ENCODE measurements at regions not wholly inside any gene's neighbourhood (a gene's known extent, or its start where the extent isn't known, plus 50 kb on each side); places are given as distances from the start of the nearest gene placed in this dataset.

DNA sequence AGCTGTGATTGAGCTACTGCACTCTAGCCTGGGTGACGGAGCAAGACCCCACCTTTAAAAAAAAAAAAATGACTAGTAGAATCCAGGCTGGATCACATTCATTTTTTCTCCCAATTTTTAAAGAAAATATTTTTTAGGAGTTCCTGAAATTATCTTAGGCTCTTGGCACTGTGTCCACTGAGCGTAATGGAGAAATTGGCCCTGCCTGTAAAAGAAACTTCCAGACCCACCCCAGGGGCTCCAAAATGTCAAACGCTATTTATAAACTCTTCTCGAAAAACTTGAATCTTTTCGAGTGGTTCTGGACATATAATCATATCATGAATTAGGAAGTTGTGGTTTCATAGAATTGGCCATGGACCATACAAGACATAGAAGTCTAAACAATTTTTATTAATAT lies 300.2 kb upstream of the RGMA start (continued):
- TF ChIP-seq, protein P1, sequence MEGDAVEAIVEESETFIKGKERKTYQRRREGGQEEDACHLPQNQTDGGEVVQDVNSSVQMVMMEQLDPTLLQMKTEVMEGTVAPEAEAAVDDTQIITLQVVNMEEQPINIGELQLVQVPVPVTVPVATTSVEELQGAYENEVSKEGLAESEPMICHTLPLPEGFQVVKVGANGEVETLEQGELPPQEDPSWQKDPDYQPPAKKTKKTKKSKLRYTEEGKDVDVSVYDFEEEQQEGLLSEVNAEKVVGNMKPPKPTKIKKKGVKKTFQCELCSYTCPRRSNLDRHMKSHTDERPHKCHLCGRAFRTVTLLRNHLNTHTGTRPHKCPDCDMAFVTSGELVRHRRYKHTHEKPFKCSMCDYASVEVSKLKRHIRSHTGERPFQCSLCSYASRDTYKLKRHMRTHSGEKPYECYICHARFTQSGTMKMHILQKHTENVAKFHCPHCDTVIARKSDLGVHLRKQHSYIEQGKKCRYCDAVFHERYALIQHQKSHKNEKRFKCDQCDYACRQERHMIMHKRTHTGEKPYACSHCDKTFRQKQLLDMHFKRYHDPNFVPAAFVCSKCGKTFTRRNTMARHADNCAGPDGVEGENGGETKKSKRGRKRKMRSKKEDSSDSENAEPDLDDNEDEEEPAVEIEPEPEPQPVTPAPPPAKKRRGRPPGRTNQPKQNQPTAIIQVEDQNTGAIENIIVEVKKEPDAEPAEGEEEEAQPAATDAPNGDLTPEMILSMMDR (IDR thresholded peaks at IDR 0.05; ENCODE audit: control extremely low read depth in 1 of 3, insufficient read depth in 1 of 3, low read depth in 1 of 3, low read length in 3 of 3), result no peak
- no peak for TF ChIP-seq CHD2 (IDR thresholded peaks at IDR 0.05; ENCODE audit: low read length)
- no peak for TF ChIP-seq EP300 (IDR thresholded peaks at IDR 0.05; ENCODE audit: borderline replicate concordance in 1 of 2, low read depth in 2 of 2, low read length in 2 of 2)
- TF ChIP-seq, protein P2, sequence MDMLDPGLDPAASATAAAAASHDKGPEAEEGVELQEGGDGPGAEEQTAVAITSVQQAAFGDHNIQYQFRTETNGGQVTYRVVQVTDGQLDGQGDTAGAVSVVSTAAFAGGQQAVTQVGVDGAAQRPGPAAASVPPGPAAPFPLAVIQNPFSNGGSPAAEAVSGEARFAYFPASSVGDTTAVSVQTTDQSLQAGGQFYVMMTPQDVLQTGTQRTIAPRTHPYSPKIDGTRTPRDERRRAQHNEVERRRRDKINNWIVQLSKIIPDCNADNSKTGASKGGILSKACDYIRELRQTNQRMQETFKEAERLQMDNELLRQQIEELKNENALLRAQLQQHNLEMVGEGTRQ (IDR thresholded peaks at IDR 0.05; ENCODE audit: low read length), result no peak
- TF ChIP-seq RFX5 (IDR thresholded peaks at IDR 0.05; ENCODE audit: borderline replicate concordance, low read depth, low read length), result no peak

All from H1 (cell line).